Neuronal stem cell (in vitro differentiated cells): ENCODE measurements at regions not wholly inside any gene's neighbourhood (a gene's known extent, or its start where the extent isn't known, plus 50 kb on each side); places are given as distances from the start of the nearest gene placed in this dataset.

Experiments
- DNase-seq: peaks from one replicate; pipeline ENCODE4 v3.0.0-alpha.2; 2013; ENCODE audit warnings: low spot score
- H2AFZ ChIP-seq: one replicate; pipeline ENCODE4 v1.6.1; 2013; ENCODE audit warnings: mild to moderate bottlenecking, low read length, inconsistent platforms
- H2AK5ac ChIP-seq: 2 replicates; pipeline ENCODE4 v1.6.1; 2013; ENCODE audit warnings: low read depth, mild to moderate bottlenecking, inconsistent platforms, low read length, moderate library complexity, mixed read lengths
- H2BK120ac ChIP-seq: 2 replicates; pipeline ENCODE4 v1.6.1; 2013; ENCODE audit warnings: low read depth, mild to moderate bottlenecking, inconsistent platforms, low read length, moderate library complexity, mixed read lengths
- H2BK12ac ChIP-seq: one replicate; pipeline ENCODE4 v1.6.1; 2013; ENCODE audit warnings: low read length, inconsistent platforms
- H2BK15ac ChIP-seq: 2 replicates; pipeline ENCODE4 v1.6.1; 2013; ENCODE audit warnings: mild to moderate bottlenecking, low read length, inconsistent platforms, mixed read lengths
- H2BK5ac ChIP-seq: one replicate; pipeline ENCODE4 v1.6.1; 2013; ENCODE audit warnings: inconsistent platforms, mild to moderate bottlenecking, low read length, moderate library complexity
- H3K14ac ChIP-seq: one replicate; pipeline ENCODE4 v1.6.1; 2013; ENCODE audit warnings: low read length, inconsistent platforms
- H3K18ac ChIP-seq: 2 replicates; pipeline ENCODE4 v1.6.1; 2013; ENCODE audit warnings: low read length, inconsistent platforms
- H3K23ac ChIP-seq: 2 replicates; pipeline ENCODE4 v1.6.1; 2013; ENCODE audit warnings: low read depth, mild to moderate bottlenecking, mixed read lengths, low read length, inconsistent platforms; ENCODE audit not compliant: poor library complexity
- H3K27ac ChIP-seq: replicated peaks from 3 replicates; pipeline ENCODE4 v1.5.1; 2013; ENCODE audit warnings: low read length, inconsistent platforms
- H3K27me3 ChIP-seq, 3 experiments: 2 replicates each; pipeline ENCODE4 v1.6.1; 2013; ENCODE audit warnings: low read length in 3 of 3, mild to moderate bottlenecking in 2 of 3, inconsistent platforms in 1 of 3, low read depth in 1 of 3, mixed read lengths in 1 of 3, moderate library complexity in 1 of 3; ENCODE audit not compliant: control insufficient read depth in 3 of 3, insufficient read depth in 3 of 3
- H3K36me3 ChIP-seq, 2 donors: replicated peaks in 1 of 2; 2 replicates each; pipeline ENCODE4 v1.6.1; 2013; ENCODE audit warnings: low read length in 2 of 2; ENCODE audit not compliant: control insufficient read depth in 2 of 2, insufficient read depth in 2 of 2
- H3K4ac ChIP-seq: 2 replicates; pipeline ENCODE4 v1.6.1; 2013; ENCODE audit warnings: inconsistent platforms, mild to moderate bottlenecking, low read length, moderate library complexity
- H3K4me1 ChIP-seq, 2 donors: 1 replicate in 1 of 2; 2 replicates in 1 of 2; pipeline ENCODE4 v1.6.1; 2013; ENCODE audit warnings: low read length in 2 of 2, low read depth in 1 of 2; ENCODE audit not compliant: control insufficient read depth in 2 of 2, insufficient read depth in 1 of 2
- H3K4me2 ChIP-seq: one replicate; pipeline ENCODE4 v1.6.1; 2013; ENCODE audit warnings: mild to moderate bottlenecking, low read length, inconsistent platforms; ENCODE audit not compliant: insufficient read depth, poor library complexity, severe bottlenecking
- H3K4me3 ChIP-seq, 2 donors: 2 replicates each; pipeline ENCODE4 v1.5.1; 2013; ENCODE audit warnings: low read length in 2 of 2, mild to moderate bottlenecking in 2 of 2, inconsistent platforms in 1 of 2, moderate library complexity in 1 of 2
- H3K79me1 ChIP-seq: one replicate; pipeline ENCODE4 v1.6.1; 2013; ENCODE audit warnings: low read depth, mild to moderate bottlenecking, inconsistent platforms, low read length, moderate library complexity
- H3K9ac ChIP-seq: one replicate; pipeline ENCODE4 v1.6.1; 2013; ENCODE audit warnings: mild to moderate bottlenecking, low read depth, low read length, inconsistent platforms; ENCODE audit not compliant: poor library complexity
- H3K9me3 ChIP-seq, 2 donors: replicated peaks in 1 of 2; 2 replicates each; pipeline versions ENCODE3 to v1.6.1; 2013; ENCODE audit warnings: low read length in 2 of 2, mild to moderate bottlenecking in 2 of 2, inconsistent platforms in 1 of 2, low read depth in 1 of 2, mixed read lengths in 1 of 2, moderate library complexity in 1 of 2; ENCODE audit not compliant: control insufficient read depth in 2 of 2, insufficient read depth in 1 of 2
- H4K8ac ChIP-seq: one replicate; pipeline ENCODE4 v1.6.1; 2013; ENCODE audit warnings: low read depth, mild to moderate bottlenecking, inconsistent platforms, low read length, moderate library complexity
- H4K91ac ChIP-seq: one replicate; pipeline ENCODE4 v1.6.1; 2013; ENCODE audit warnings: low read length, low read depth, mild to moderate bottlenecking, inconsistent platforms; ENCODE audit not compliant: poor library complexity
- WGBS, 2 donors: extraction: QIAGEN DNeasy Blood & Tissue Kit; methylation state at CpG; one replicate each; pipeline ENCODE4 v1.1.7; 2013; ENCODE audit warnings: missing lambda C conversion rate in 2 of 2, mixed read lengths in 1 of 2; ENCODE audit not compliant: insufficient read length in 2 of 2, insufficient replicate concordance in 1 of 2; ENCODE audit errors: extremely low coverage in 2 of 2; 5-methylcytosine and 5-hydroxymethylcytosine counted together

DNA sequence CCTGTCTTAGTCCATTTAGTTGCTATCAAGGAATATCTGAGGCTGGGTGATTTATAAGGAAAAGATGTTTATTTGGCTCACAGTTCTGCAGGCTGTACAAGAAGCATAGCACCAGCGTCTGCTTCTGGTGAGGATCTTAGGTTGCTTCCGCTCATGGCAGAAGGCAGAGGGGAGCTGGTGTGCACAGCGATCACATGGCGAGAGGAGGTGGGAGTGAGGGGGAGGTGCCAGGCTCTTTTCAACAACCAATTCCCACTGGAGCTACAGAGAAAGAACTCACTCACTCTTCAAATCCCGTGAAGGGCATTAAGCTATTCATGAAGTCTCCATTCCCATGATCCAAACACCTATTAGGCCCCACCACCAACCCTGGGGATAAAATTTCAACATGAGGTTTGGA, 371.6 kb downstream of the SH2D4B start:
- no peak for DNase-seq
- Histone ChIP-seq H3K4me2 (no peak overlapping the region), H2BK12ac (no peak overlapping the region), H3K9ac (no peak overlapping the region), H3K14ac (no peak overlapping the region), H3K27ac (no peak overlapping the region), H3K23ac (no peak overlapping the region), H3K79me1 (no peaks in the 10 kb centered on the region), H3K9me3 (no peaks in the 10 kb centered on the region), H2AK5ac (no peak overlapping the region), H2BK5ac (no peak overlapping the region), H3K4me1 (peaks cover 0 to 6% of the 10 kb centered on the region in 2 donors), H4K91ac (no peak overlapping the region), H3K4me3 (no peak overlapping the region), H3K18ac (no peak overlapping the region), H3K4ac (no peak overlapping the region), H2AFZ (peak overlapping the region; percentile 35), H3K36me3 (no peaks in the 10 kb centered on the region), H2BK15ac (no peak overlapping the region), H3K27me3 (no peaks in the 10 kb centered on the region), H4K8ac (no peak overlapping the region), H2BK120ac (no peak overlapping the region)
- WGBS, 2 donors, result no CpG with 5 or more reads among the region's 5 CpGs

DNA sequence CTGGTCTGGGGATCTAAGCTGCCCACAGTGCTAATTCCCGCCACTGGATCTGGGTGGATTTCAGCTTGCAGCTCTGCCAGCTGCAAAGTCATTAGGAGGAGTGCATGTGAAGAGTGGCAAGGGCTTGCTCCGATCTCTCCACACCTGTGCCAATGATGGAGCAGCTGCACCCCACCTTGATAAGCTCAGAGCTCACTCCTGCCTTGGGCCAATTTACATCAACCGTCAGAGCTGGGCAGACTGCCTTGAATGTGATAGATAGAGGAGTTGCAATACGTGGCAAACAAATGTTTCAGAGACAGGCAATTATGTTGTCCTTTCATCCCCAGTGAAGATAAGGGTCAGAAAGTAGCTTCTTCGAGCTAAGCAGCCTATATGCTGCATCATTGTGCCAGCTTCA, 379.9 kb downstream of the SH2D4B start:
- Histone ChIP-seq H2BK5ac (no peak overlapping the region), H3K9ac (no peak overlapping the region), H3K79me1 (no peaks in the 10 kb centered on the region), H4K91ac (no peak overlapping the region), H2AFZ (no peak overlapping the region), H3K27me3 (no peaks in the 10 kb centered on the region), H3K23ac (no peak overlapping the region), H3K14ac (no peak overlapping the region), H3K4ac (no peak overlapping the region), H2BK12ac (no peak overlapping the region), H3K36me3 (no peaks in the 10 kb centered on the region), H3K9me3 (no peaks in the 10 kb centered on the region), H2BK120ac (no peak overlapping the region), H3K27ac (no peak overlapping the region), H3K4me3 (peak overlapping the region in 1 of 2 donors; percentile 5), H3K4me1 (peaks cover 0 to 2% of the 10 kb centered on the region in 2 donors), H2AK5ac (no peak overlapping the region), H4K8ac (no peak overlapping the region), H2BK15ac (no peak overlapping the region), H3K4me2 (no peak overlapping the region), H3K18ac (no peak overlapping the region)
- no CpG with 5 or more reads among the region's 5 CpGs for WGBS, 2 donors
- DNase-seq, result no peak

DNA sequence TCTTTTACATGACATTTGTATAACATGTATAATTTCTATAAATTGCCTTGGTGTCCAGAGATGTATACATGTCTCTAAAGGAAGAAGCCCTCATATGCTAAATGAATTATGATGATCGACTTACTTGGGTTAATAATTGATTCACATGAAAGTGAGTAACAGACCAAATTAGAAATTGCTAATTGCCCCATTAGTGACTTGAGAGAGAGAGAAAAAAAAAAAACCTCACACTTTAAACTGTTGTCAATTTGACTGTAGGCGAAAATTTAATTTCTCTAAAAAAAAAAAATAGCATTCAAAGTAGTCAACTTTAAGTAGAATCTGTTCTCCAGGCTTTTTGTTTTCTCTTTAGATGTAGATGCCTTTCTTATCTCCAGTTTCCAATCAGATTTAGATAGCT, 383.3 kb downstream of the SH2D4B start:
- H2AK5ac ChIP-seq, result no peak overlapping the region
- no peak for DNase-seq
- H3K4me3 ChIP-seq, result no peak overlapping the region
- H2BK12ac ChIP-seq, result no peak overlapping the region
- H2BK120ac ChIP-seq, result no peak overlapping the region
- H2BK15ac ChIP-seq, result no peak overlapping the region
- H4K8ac ChIP-seq, result no peak overlapping the region
- WGBS, 2 donors, result no CpG with 5 or more reads among the region's 2 CpGs
- H3K79me1 ChIP-seq, result no peaks in the 10 kb centered on the region
- no peak overlapping the region for H3K27ac ChIP-seq
- H3K36me3 ChIP-seq, result no peaks in the 10 kb centered on the region
- no peak overlapping the region for H3K14ac ChIP-seq
- no peak overlapping the region for H2AFZ ChIP-seq
- no peak overlapping the region for H3K4ac ChIP-seq
- no peak overlapping the region for H3K23ac ChIP-seq
- no peak overlapping the region for H4K91ac ChIP-seq
- H3K9me3 ChIP-seq, result no peaks in the 10 kb centered on the region
- H3K9ac ChIP-seq, result no peak overlapping the region
- H3K27me3 ChIP-seq, result no peaks in the 10 kb centered on the region
- H3K4me1 ChIP-seq, result peaks cover 0 to 2% of the 10 kb centered on the region in 2 donors
- no peak overlapping the region for H2BK5ac ChIP-seq
- no peak overlapping the region for H3K4me2 ChIP-seq
- no peak overlapping the region for H3K18ac ChIP-seq

DNA sequence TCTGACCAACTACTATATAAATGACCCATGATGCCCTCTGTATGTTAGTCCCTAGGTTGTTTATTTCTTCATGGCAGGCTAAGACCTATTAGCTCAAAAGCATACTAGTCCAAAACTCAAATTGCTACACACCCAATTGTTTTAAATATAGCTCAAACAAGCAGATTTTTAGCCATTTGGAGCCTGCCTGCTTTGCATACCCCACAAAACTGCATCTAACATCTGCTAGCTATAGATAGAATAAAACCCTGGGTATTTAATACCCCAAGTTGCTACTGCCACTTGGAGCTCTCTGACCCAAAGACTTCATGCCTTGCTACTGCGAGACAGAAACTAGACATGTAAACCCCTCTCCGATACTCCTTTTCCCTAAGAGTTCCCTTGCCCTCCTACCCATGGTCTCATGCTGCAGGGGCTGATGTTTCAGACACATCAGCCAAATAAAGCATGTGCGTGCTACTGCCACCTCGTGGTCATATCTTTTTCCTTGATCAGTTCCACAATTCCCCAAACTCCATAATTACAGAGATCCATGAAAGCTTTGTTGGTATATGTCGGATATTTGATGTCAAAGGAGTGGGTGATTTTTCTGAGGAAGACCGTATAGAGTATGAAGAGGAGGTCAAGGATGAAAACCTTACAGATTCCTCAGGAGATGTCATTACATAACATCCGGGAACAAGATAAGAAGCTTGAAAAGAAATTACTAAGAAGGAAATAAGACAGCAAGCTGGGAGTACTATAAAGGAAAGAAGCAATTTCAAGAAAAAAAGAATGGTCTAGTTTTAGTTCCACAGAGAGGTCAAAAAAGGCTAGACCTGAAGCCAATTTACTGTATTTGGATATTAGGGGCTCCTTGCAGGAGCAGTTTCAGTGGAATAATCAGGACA, 386.6 kb downstream of the SH2D4B start:
- Histone ChIP-seq H2AFZ (no peak overlapping the region), H3K4me3 (no peak overlapping the region), H2AK5ac (no peak overlapping the region), H3K4ac (no peak overlapping the region), H3K79me1 (no peaks in the 10 kb centered on the region), H3K9ac (no peak overlapping the region), H3K4me2 (no peak overlapping the region), H2BK12ac (no peak overlapping the region), H3K23ac (no peak overlapping the region), H3K9me3 (no peaks in the 10 kb centered on the region), H4K8ac (no peak overlapping the region), H3K4me1 (peaks cover 0 to 2% of the 10 kb centered on the region in 2 donors), H2BK120ac (no peak overlapping the region), H2BK15ac (no peak overlapping the region), H3K18ac (no peak overlapping the region), H3K36me3 (no peaks in the 10 kb centered on the region), H3K27ac (no peak overlapping the region), H3K27me3 (no peaks in the 10 kb centered on the region), H4K91ac (no peak overlapping the region), H3K14ac (no peak overlapping the region), H2BK5ac (no peak overlapping the region)
- peak; percentile 62 for DNase-seq
- WGBS, 2 donors, result no CpG with 5 or more reads among the region's 7 CpGs
